ENCODE measurements at regions not wholly inside any gene's neighbourhood (a gene's known extent, or its start where the extent isn't known, plus 50 kb on each side); places are given as distances from the start of the nearest gene placed in this dataset.

GRCh38 chr2:177123048-177123447 lies 89.5 kb upstream of the HNRNPA3 start:
- DNase-seq (ENCODE audit: low read depth) = no peak

GRCh38 chr2:177124371-177124770 lies 88.2 kb upstream of the HNRNPA3 start:
- DNase-seq (ENCODE audit: low read depth) = no peak

GRCh38 chr2:177127821-177128220 lies 84.8 kb upstream of the HNRNPA3 start:
- DNase-seq (ENCODE audit: low read depth) = no peak

- DNase-seq (ENCODE audit: low read depth) = no peak
These were observed 83.0 kb upstream of the HNRNPA3 start for GRCh38 chr2:177129610-177130009.

GRCh38 chr2:177131858-177132257 lies 80.7 kb upstream of the HNRNPA3 start:
- no peak for DNase-seq (ENCODE audit: low read depth)

GRCh38 chr2:177138823-177139222 lies 73.8 kb upstream of the HNRNPA3 start:
- DNase-seq (ENCODE audit: low read depth) = no peak

GRCh38 chr2:177141866-177142265 lies 70.7 kb upstream of the HNRNPA3 start:
- DNase-seq (ENCODE audit: low read depth) = no peak

GRCh38 chr2:177143444-177143843 lies 69.2 kb upstream of the HNRNPA3 start:
- peak; percentile 48 for DNase-seq (ENCODE audit: low read depth)

- peak; percentile 45 for DNase-seq (ENCODE audit: low read depth)
These were observed 65.4 kb upstream of the HNRNPA3 start for GRCh38 chr2:177147093-177147694.

GRCh38 chr2:177147834-177148445 lies 64.7 kb upstream of the HNRNPA3 start:
- no peak for DNase-seq (ENCODE audit: low read depth)

GRCh38 chr2:177148477-177149154 lies 64.0 kb upstream of the HNRNPA3 start:
- peak; percentile 44 for DNase-seq (ENCODE audit: low read depth)

- DNase-seq (ENCODE audit: low read depth) = no peak
These were observed 63.5 kb upstream of the HNRNPA3 start for GRCh38 chr2:177149155-177149503.

- DNase-seq (ENCODE audit: low read depth) = no peak
These were observed 58.8 kb upstream of the HNRNPA3 start for GRCh38 chr2:177153805-177154204.

- DNase-seq (ENCODE audit: low read depth) = no peak
These were observed 57.8 kb upstream of the HNRNPA3 start for GRCh38 chr2:177154809-177155208.

GRCh38 chr2:177155631-177156030 lies 57.0 kb upstream of the HNRNPA3 start:
- no peak for DNase-seq (ENCODE audit: low read depth)

- DNase-seq (ENCODE audit: low read depth) = peak; percentile 25
These were observed 50.7 kb upstream of the HNRNPA3 start for GRCh38 chr2:177161741-177162460.

Measured in fibroblast of gingiva (primary cell).